ENCODE measurements at regions not wholly inside any gene's neighbourhood (a gene's known extent, or its start where the extent isn't known, plus 50 kb on each side); places are given as distances from the start of the nearest gene placed in this dataset.

- DNase-seq: peak; percentile 46
These were observed 136.5 kb upstream of the HAAO start for GRCh38 chr2:42928692-42929545.

- no peak for DNase-seq
These were observed 135.8 kb upstream of the HAAO start for GRCh38 chr2:42928161-42928691.

GRCh38 chr2:42927334-42928160, 135.2 kb upstream of the HAAO start:
- no peak for DNase-seq

- no peak for DNase-seq
These were observed 134.3 kb upstream of the HAAO start for GRCh38 chr2:42926434-42927333.

- no peak for DNase-seq
These were observed 133.5 kb upstream of the HAAO start for GRCh38 chr2:42925742-42926433.

GRCh38 chr2:42924418-42924886, 132.1 kb upstream of the HAAO start:
- no peak for DNase-seq

- DNase-seq: peak; percentile 80
These were observed 131.4 kb upstream of the HAAO start for GRCh38 chr2:42923580-42924417.

- peak; percentile 83 for DNase-seq
These were observed 130.6 kb upstream of the HAAO start for GRCh38 chr2:42922790-42923579.

- no peak for DNase-seq
These were observed 129.9 kb upstream of the HAAO start for GRCh38 chr2:42922293-42922692.

GRCh38 chr2:42921721-42922120, 129.3 kb upstream of the HAAO start:
- no peak for DNase-seq

GRCh38 chr2:42921147-42921520, 128.8 kb upstream of the HAAO start:
- no peak for DNase-seq

- no peak for DNase-seq
These were observed 128.2 kb upstream of the HAAO start for GRCh38 chr2:42920446-42921146.

GRCh38 chr2:42918671-42919318, 126.4 kb upstream of the HAAO start:
- no peak for DNase-seq

GRCh38 chr2:42918041-42918440, 125.7 kb upstream of the HAAO start:
- DNase-seq: no peak

- DNase-seq: peak; percentile 96
These were observed 125.1 kb upstream of the HAAO start for GRCh38 chr2:42917425-42917927.

- DNase-seq: no peak
These were observed 123.9 kb upstream of the HAAO start for GRCh38 chr2:42916324-42916723.

- DNase-seq: no peak
These were observed 122.5 kb upstream of the HAAO start for GRCh38 chr2:42914860-42915259.

- DNase-seq: no peak
These were observed 121.9 kb upstream of the HAAO start for GRCh38 chr2:42914314-42914713.

All from fibroblast of skin of back (primary cell).